Loucy (cell line): ENCODE measurements at regions not wholly inside any gene's neighbourhood (a gene's known extent, or its start where the extent isn't known, plus 50 kb on each side); places are given as distances from the start of the nearest gene placed in this dataset.

Source experiments
- CTCF ChIP-seq: fragments of 200-600 bp; sonication (generic); conservative IDR thresholded peaks from 2 replicates; pipeline ENCODE4 v1.5.1; 2014; ENCODE audit warnings: mild to moderate bottlenecking, antibody characterized with exemption, low read length
- EZH2phosphoT487 ChIP-seq: fragments of 200-600 bp; IDR thresholded peaks from 2 replicates; pipeline ENCODE4 v1.6.1; 2018; ENCODE audit warnings: antibody characterized with exemption, mild to moderate bottlenecking, moderate library complexity, borderline replicate concordance

GRCh38 chr22:27073601-27074425 lies 416.4 kb downstream of the MIAT start:
- no peak for TF ChIP-seq CTCF
- TF ChIP-seq EZH2phosphoT487: no peak
